ENCODE measurements at regions not wholly inside any gene's neighbourhood (a gene's known extent, or its start where the extent isn't known, plus 50 kb on each side); places are given as distances from the start of the nearest gene placed in this dataset.

- no peak for TF ChIP-seq POLR2A (IDR thresholded peaks at IDR 0.05)
- TF ChIP-seq CTCF (IDR thresholded peaks at IDR 0.05): no peak
Observed at GRCh38 chr15:96442076-96442475, 111.6 kb downstream of the NR2F2 start.

Data from thyroid gland (tissue), 4 donors.